GM20000 (cell line): ENCODE measurements at regions not wholly inside any gene's neighbourhood (a gene's known extent, or its start where the extent isn't known, plus 50 kb on each side); places are given as distances from the start of the nearest gene placed in this dataset.

Source experiments
- DNase-seq: peaks from one replicate; pipeline ENCODE4 v3.0.0; 2012; ENCODE audit warnings: low spot score
- CTCF ChIP-seq: IDR thresholded peaks from 2 replicates; pipeline ENCODE4 v1.5.1; 2012; ENCODE audit warnings: mild to moderate bottlenecking, control low read depth; ENCODE audit errors: extremely low read depth, missing control alignments

DNA sequence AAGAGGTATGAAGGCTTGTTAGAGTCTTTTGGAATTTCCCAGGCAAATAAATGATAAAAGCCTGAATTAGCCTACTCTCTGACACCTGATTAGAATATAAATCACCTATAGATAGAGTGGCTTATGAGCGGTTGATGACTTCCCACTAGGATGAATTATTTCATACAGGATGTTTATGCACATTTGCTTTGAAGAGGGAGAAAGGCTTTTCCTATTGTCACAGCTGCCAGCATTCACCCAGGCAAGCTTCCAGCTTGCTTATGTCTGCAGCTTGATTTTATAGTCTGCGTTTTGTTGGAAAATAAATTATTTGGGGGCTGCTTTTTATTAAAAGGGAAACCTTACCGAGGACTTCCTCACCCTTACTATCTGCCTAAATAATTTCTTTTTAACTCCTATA, 51.3 kb upstream of the EIF2S2 start:
- DNase-seq = no peak
- no peak for TF ChIP-seq CTCF

DNA sequence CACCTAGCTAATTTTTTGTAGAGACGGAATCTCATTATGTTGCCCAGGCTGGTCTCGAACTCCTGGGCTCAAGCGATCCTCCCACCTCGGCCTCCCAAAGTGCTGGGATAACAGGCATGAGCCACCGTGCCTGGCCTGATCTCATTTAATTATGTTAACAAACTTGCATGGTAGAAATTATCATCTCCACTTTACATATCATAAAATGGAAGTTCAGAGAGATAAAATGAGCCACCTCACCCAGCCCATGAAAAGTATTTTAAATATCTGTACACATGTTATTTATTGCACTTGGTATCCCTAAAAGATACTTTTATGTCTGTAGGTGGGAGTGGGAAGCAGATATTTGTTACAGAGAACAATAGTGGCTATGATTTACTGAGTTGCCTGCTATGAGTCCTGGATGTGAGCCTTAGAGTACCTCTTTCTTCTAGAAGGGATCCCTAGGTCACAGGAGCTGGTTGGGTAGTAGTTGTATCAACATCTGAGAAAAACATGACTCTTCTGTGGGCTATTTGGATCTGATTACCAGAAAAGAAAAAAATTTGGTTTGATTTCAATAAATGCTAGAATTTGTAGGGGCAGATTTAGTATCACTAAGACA, 52.4 kb upstream of the EIF2S2 start:
- no peak for TF ChIP-seq CTCF
- no peak for DNase-seq

GRCh38 chr20:34165018-34165619, 53.1 kb upstream of the EIF2S2 start:
- DNase-seq = no peak
- no peak for TF ChIP-seq CTCF

DNA sequence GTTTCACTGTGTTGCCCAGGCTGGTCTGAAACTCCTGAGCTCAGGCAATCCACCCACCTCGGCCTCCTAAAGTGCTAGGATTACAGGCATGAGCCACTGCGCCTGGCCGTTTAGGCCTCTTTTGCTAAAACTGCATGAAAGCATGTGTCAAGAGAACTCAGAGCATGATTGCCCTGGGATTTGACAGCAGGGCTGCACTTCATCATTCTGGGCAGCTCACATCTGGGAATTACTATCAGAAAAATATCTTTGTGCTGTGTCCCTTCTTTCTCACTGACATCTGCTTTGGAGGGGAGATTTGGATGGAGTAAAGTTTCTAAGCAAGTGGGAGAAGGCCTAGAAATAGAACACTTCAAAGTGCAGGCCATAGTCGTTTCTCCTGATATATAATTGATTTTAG, 59.6 kb upstream of the EIF2S2 start:
- TF ChIP-seq CTCF = no peak
- DNase-seq = no peak

- no peak for TF ChIP-seq CTCF
- no peak for DNase-seq
Measured at GRCh38 chr20:34172926-34173325, 60.9 kb upstream of the EIF2S2 start.

GRCh38 chr20:34175079-34175478, 63.0 kb upstream of the EIF2S2 start:
- TF ChIP-seq CTCF = no peak
- no peak for DNase-seq

- DNase-seq = no peak
- no peak for TF ChIP-seq CTCF
Measured at GRCh38 chr20:34175879-34176278, 63.8 kb upstream of the EIF2S2 start.
